PC-9 (cell line): ENCODE measurements at regions not wholly inside any gene's neighbourhood (a gene's known extent, or its start where the extent isn't known, plus 50 kb on each side); places are given as distances from the start of the nearest gene placed in this dataset.
"Not testable (repeated sequence)": the region's sequence is repeated elsewhere in the genome, so short reads cannot be mapped to it uniquely, and the experiment has no call there.

Source experiments
- BruUV-seq: library from RNA; stranded (reverse); fragments of 400-500 nt; replicated peaks from 2 replicates; lab custom pipeline; 2021; lab: Mats Ljungman, UMichigan
- CTCF ChIA-PET: fragments of 300-600 bp; sonication (Branson Sonifier 250); formaldehyde crosslinking; loops from one replicate; lab custom pipeline; 2022; ENCODE audit warnings: antibody characterized with exemption; lab: Charles Lee
- POLR2A ChIA-PET: fragments of 300-600 bp; sonication (Branson Sonifier 250); formaldehyde crosslinking; loops from one replicate; lab custom pipeline; 2022; ENCODE audit warnings: antibody characterized with exemption; ENCODE audit not compliant: unreplicated experiment; lab: Charles Lee
- DNase-seq, 2 experiments: peaks; one replicate each; pipeline versions ENCODE4 v3.0.0 to v3.0.0-alpha.2; 2015 to 2022; ENCODE audit warnings: mixed read lengths in 1 of 2
- H2AFZ ChIP-seq: fragments of 200-600 bp; sonication (generic); 2 replicates; pipeline ENCODE4 v1.8.1; 2017; ENCODE audit warnings: antibody characterized with exemption
- H3F3A ChIP-seq: fragments of 200-600 bp; sonication (generic); 2 replicates; pipeline ENCODE4 v1.8.1; 2017; ENCODE audit warnings: antibody characterized with exemption, mild to moderate bottlenecking, low read depth; ENCODE audit not compliant: insufficient read depth
- H3K27ac ChIP-seq: fragments of 200-600 bp; sonication (generic); 2 replicates; pipeline ENCODE4 v1.6.1; 2016; ENCODE audit warnings: mixed run types
- H3K27me3 ChIP-seq: fragments of 200-600 bp; sonication (generic); 2 replicates; pipeline ENCODE4 v1.6.1; 2016; ENCODE audit warnings: low read depth, mixed run types; ENCODE audit not compliant: insufficient read depth
- H3K36me3 ChIP-seq: fragments of 200-600 bp; sonication (generic); 2 replicates; pipeline ENCODE4 v1.6.1; 2016; ENCODE audit warnings: low read depth, mixed run types
- H3K4me1 ChIP-seq: fragments of 200-600 bp; sonication (generic); replicated peaks from 2 replicates; pipeline ENCODE4 v1.6.1; 2016; ENCODE audit warnings: mixed run types; ENCODE audit not compliant: insufficient read depth
- H3K4me2 ChIP-seq: fragments of 200-600 bp; sonication (generic); 2 replicates; pipeline ENCODE4 v1.6.1; 2017; ENCODE audit warnings: mixed run types
- H3K4me3 ChIP-seq: fragments of 200-600 bp; sonication (generic); 2 replicates; pipeline ENCODE4 v1.6.1; 2016; ENCODE audit warnings: mixed run types
- H3K79me2 ChIP-seq: fragments of 200-600 bp; sonication (generic); 2 replicates; pipeline ENCODE4 v1.6.1; 2017; ENCODE audit warnings: low read depth, mixed run types
- H3K9me2 ChIP-seq: fragments of 200-600 bp; sonication (generic); 2 replicates; pipeline ENCODE4 v1.8.1; 2017; ENCODE audit warnings: mild to moderate bottlenecking; ENCODE audit not compliant: insufficient read depth
- H3K9me3 ChIP-seq: fragments of 200-600 bp; sonication (generic); 2 replicates; pipeline ENCODE4 v1.8.1; 2016; ENCODE audit warnings: low read depth; ENCODE audit not compliant: insufficient read depth
- H4K20me1 ChIP-seq: fragments of 200-600 bp; sonication (generic); 2 replicates; pipeline ENCODE4 v1.8.1; 2017; ENCODE audit not compliant: insufficient read depth
- CTCF ChIP-seq: fragments of 200-600 bp; sonication (generic); conservative IDR thresholded peaks from 2 replicates; pipeline ENCODE4 v1.6.1; 2017; ENCODE audit warnings: mixed run types, antibody characterized with exemption, mild to moderate bottlenecking, moderate library complexity
- EZH2 ChIP-seq: fragments of 200-600 bp; sonication (generic); IDR thresholded peaks from 2 replicates; pipeline ENCODE4 v1.8.0; 2017; ENCODE audit warnings: antibody characterized with exemption, low read depth
- intact Hi-C: fragments of 100-400 bp; cut with micrococcal nuclease; formaldehyde crosslinking; loops from one replicate; pipeline ENCODE4 v1.10.0; 2022; ENCODE audit not compliant: unreplicated experiment

GRCh38 chr13:53445686-53446085 is 417.1 kb downstream of the OLFM4 start:
- H3K9me2 ChIP-seq: no peaks in the 10 kb centered on the region
- CTCF ChIA-PET: no interaction called here
- H3K36me3 ChIP-seq: no peaks in the 10 kb centered on the region
- no peaks in the 10 kb centered on the region for H3K27me3 ChIP-seq
- no TSS peak for BruUV-seq
- H3K4me3 ChIP-seq: no peak overlapping the region
- H3K27ac ChIP-seq: no peak overlapping the region
- DNase-seq: no peak
- no peak overlapping the region for H2AFZ ChIP-seq
- no peaks in the 10 kb centered on the region for H3K4me1 ChIP-seq
- no peaks in the 10 kb centered on the region for H3K9me3 ChIP-seq
- POLR2A ChIA-PET: no interaction called here
- no peaks in the 10 kb centered on the region for H3K79me2 ChIP-seq
- intact Hi-C loops: no loop called here
- H3K4me2 ChIP-seq: no peak overlapping the region
- no peak for TF ChIP-seq EZH2
- H4K20me1 ChIP-seq: no peaks in the 10 kb centered on the region
- no peaks in the 10 kb centered on the region for H3F3A ChIP-seq

GRCh38 chr13:53447456-53447855 is 418.8 kb downstream of the OLFM4 start:
- DNase-seq: no peak
- Histone ChIP-seq H2AFZ (no peak overlapping the region), H3K27ac (no peak overlapping the region), H3K9me3 (no peaks in the 10 kb centered on the region), H3K4me2 (no peak overlapping the region), H4K20me1 (no peaks in the 10 kb centered on the region), H3K36me3 (no peaks in the 10 kb centered on the region), H3K4me1 (no peaks in the 10 kb centered on the region), H3F3A (no peaks in the 10 kb centered on the region), H3K27me3 (no peaks in the 10 kb centered on the region), H3K9me2 (no peaks in the 10 kb centered on the region), H3K79me2 (no peaks in the 10 kb centered on the region), H3K4me3 (no peak overlapping the region)
- TF ChIP-seq EZH2: no peak
- no peak for TF ChIP-seq CTCF
- intact Hi-C loops: no loop called here
- BruUV-seq: no TSS peak
- ChIA-PET POLR2A (no interaction called here), CTCF (no interaction called here)

GRCh38 chr13:53447863-53448262 is 419.2 kb downstream of the OLFM4 start:
- intact Hi-C loops: no loop called here
- H3K9me2 ChIP-seq: no peaks in the 10 kb centered on the region
- H3K27me3 ChIP-seq: no peaks in the 10 kb centered on the region
- no peak overlapping the region for H3K4me3 ChIP-seq
- H4K20me1 ChIP-seq: no peaks in the 10 kb centered on the region
- no peaks in the 10 kb centered on the region for H3K79me2 ChIP-seq
- no TSS peak for BruUV-seq
- H3K27ac ChIP-seq: no peak overlapping the region
- TF ChIP-seq CTCF (no peak), EZH2 (no peak)
- no peak overlapping the region for H2AFZ ChIP-seq
- H3F3A ChIP-seq: no peaks in the 10 kb centered on the region
- H3K4me2 ChIP-seq: no peak overlapping the region
- DNase-seq: no peak
- ChIA-PET CTCF (no interaction called here), POLR2A (no interaction called here)
- H3K9me3 ChIP-seq: no peaks in the 10 kb centered on the region
- H3K36me3 ChIP-seq: no peaks in the 10 kb centered on the region
- H3K4me1 ChIP-seq: no peaks in the 10 kb centered on the region

GRCh38 chr13:53452263-53452808 is 423.7 kb downstream of the OLFM4 start:
- H3K36me3 ChIP-seq, H2AFZ ChIP-seq, CTCF ChIA-PET, H3K27me3 ChIP-seq, H3F3A ChIP-seq, H3K27ac ChIP-seq, H3K4me1 ChIP-seq, H3K4me2 ChIP-seq, H4K20me1 ChIP-seq, H3K4me3 ChIP-seq, H3K9me2 ChIP-seq, POLR2A ChIA-PET, BruUV-seq, H3K9me3 ChIP-seq, DNase-seq, H3K79me2 ChIP-seq, intact Hi-C loops: not testable (repeated sequence)
